Neuronal stem cell (in vitro differentiated cells): ENCODE measurements at regions not wholly inside any gene's neighbourhood (a gene's known extent, or its start where the extent isn't known, plus 50 kb on each side); places are given as distances from the start of the nearest gene placed in this dataset.

Experiments used
- DNase-seq: peaks from one replicate; pipeline ENCODE4 v3.0.0-alpha.2; 2013; ENCODE audit warnings: low spot score
- H2AFZ ChIP-seq: one replicate; pipeline ENCODE4 v1.6.1; 2013; ENCODE audit warnings: mild to moderate bottlenecking, low read length, inconsistent platforms
- H2AK5ac ChIP-seq: 2 replicates; pipeline ENCODE4 v1.6.1; 2013; ENCODE audit warnings: low read depth, mild to moderate bottlenecking, inconsistent platforms, low read length, moderate library complexity, mixed read lengths
- H2BK120ac ChIP-seq: 2 replicates; pipeline ENCODE4 v1.6.1; 2013; ENCODE audit warnings: low read depth, mild to moderate bottlenecking, inconsistent platforms, low read length, moderate library complexity, mixed read lengths
- H2BK12ac ChIP-seq: one replicate; pipeline ENCODE4 v1.6.1; 2013; ENCODE audit warnings: low read length, inconsistent platforms
- H2BK15ac ChIP-seq: 2 replicates; pipeline ENCODE4 v1.6.1; 2013; ENCODE audit warnings: mild to moderate bottlenecking, low read length, inconsistent platforms, mixed read lengths
- H2BK5ac ChIP-seq: one replicate; pipeline ENCODE4 v1.6.1; 2013; ENCODE audit warnings: inconsistent platforms, mild to moderate bottlenecking, low read length, moderate library complexity
- H3K14ac ChIP-seq: one replicate; pipeline ENCODE4 v1.6.1; 2013; ENCODE audit warnings: low read length, inconsistent platforms
- H3K18ac ChIP-seq: 2 replicates; pipeline ENCODE4 v1.6.1; 2013; ENCODE audit warnings: low read length, inconsistent platforms
- H3K23ac ChIP-seq: 2 replicates; pipeline ENCODE4 v1.6.1; 2013; ENCODE audit warnings: low read depth, mild to moderate bottlenecking, mixed read lengths, low read length, inconsistent platforms; ENCODE audit not compliant: poor library complexity
- H3K27ac ChIP-seq: replicated peaks from 3 replicates; pipeline ENCODE4 v1.5.1; 2013; ENCODE audit warnings: low read length, inconsistent platforms
- H3K27me3 ChIP-seq, 3 experiments: 2 replicates each; pipeline ENCODE4 v1.6.1; 2013; ENCODE audit warnings: low read length in 3 of 3, mild to moderate bottlenecking in 2 of 3, inconsistent platforms in 1 of 3, low read depth in 1 of 3, mixed read lengths in 1 of 3, moderate library complexity in 1 of 3; ENCODE audit not compliant: control insufficient read depth in 3 of 3, insufficient read depth in 3 of 3
- H3K36me3 ChIP-seq, 2 donors: replicated peaks in 1 of 2; 2 replicates each; pipeline ENCODE4 v1.6.1; 2013; ENCODE audit warnings: low read length in 2 of 2; ENCODE audit not compliant: control insufficient read depth in 2 of 2, insufficient read depth in 2 of 2
- H3K4ac ChIP-seq: 2 replicates; pipeline ENCODE4 v1.6.1; 2013; ENCODE audit warnings: inconsistent platforms, mild to moderate bottlenecking, low read length, moderate library complexity
- H3K4me1 ChIP-seq, 2 donors: 1 replicate in 1 of 2; 2 replicates in 1 of 2; pipeline ENCODE4 v1.6.1; 2013; ENCODE audit warnings: low read length in 2 of 2, low read depth in 1 of 2; ENCODE audit not compliant: control insufficient read depth in 2 of 2, insufficient read depth in 1 of 2
- H3K4me2 ChIP-seq: one replicate; pipeline ENCODE4 v1.6.1; 2013; ENCODE audit warnings: mild to moderate bottlenecking, low read length, inconsistent platforms; ENCODE audit not compliant: insufficient read depth, poor library complexity, severe bottlenecking
- H3K4me3 ChIP-seq, 2 donors: 2 replicates each; pipeline ENCODE4 v1.5.1; 2013; ENCODE audit warnings: low read length in 2 of 2, mild to moderate bottlenecking in 2 of 2, inconsistent platforms in 1 of 2, moderate library complexity in 1 of 2
- H3K79me1 ChIP-seq: one replicate; pipeline ENCODE4 v1.6.1; 2013; ENCODE audit warnings: low read depth, mild to moderate bottlenecking, inconsistent platforms, low read length, moderate library complexity
- H3K9ac ChIP-seq: one replicate; pipeline ENCODE4 v1.6.1; 2013; ENCODE audit warnings: mild to moderate bottlenecking, low read depth, low read length, inconsistent platforms; ENCODE audit not compliant: poor library complexity
- H3K9me3 ChIP-seq, 2 donors: replicated peaks in 1 of 2; 2 replicates each; pipeline versions ENCODE3 to v1.6.1; 2013; ENCODE audit warnings: low read length in 2 of 2, mild to moderate bottlenecking in 2 of 2, inconsistent platforms in 1 of 2, low read depth in 1 of 2, mixed read lengths in 1 of 2, moderate library complexity in 1 of 2; ENCODE audit not compliant: control insufficient read depth in 2 of 2, insufficient read depth in 1 of 2
- H4K8ac ChIP-seq: one replicate; pipeline ENCODE4 v1.6.1; 2013; ENCODE audit warnings: low read depth, mild to moderate bottlenecking, inconsistent platforms, low read length, moderate library complexity
- H4K91ac ChIP-seq: one replicate; pipeline ENCODE4 v1.6.1; 2013; ENCODE audit warnings: low read length, low read depth, mild to moderate bottlenecking, inconsistent platforms; ENCODE audit not compliant: poor library complexity
- WGBS, 2 donors: extraction: QIAGEN DNeasy Blood & Tissue Kit; methylation state at CpG; one replicate each; pipeline ENCODE4 v1.1.7; 2013; ENCODE audit warnings: missing lambda C conversion rate in 2 of 2, mixed read lengths in 1 of 2; ENCODE audit not compliant: insufficient read length in 2 of 2, insufficient replicate concordance in 1 of 2; ENCODE audit errors: extremely low coverage in 2 of 2; 5-methylcytosine and 5-hydroxymethylcytosine counted together

DNA sequence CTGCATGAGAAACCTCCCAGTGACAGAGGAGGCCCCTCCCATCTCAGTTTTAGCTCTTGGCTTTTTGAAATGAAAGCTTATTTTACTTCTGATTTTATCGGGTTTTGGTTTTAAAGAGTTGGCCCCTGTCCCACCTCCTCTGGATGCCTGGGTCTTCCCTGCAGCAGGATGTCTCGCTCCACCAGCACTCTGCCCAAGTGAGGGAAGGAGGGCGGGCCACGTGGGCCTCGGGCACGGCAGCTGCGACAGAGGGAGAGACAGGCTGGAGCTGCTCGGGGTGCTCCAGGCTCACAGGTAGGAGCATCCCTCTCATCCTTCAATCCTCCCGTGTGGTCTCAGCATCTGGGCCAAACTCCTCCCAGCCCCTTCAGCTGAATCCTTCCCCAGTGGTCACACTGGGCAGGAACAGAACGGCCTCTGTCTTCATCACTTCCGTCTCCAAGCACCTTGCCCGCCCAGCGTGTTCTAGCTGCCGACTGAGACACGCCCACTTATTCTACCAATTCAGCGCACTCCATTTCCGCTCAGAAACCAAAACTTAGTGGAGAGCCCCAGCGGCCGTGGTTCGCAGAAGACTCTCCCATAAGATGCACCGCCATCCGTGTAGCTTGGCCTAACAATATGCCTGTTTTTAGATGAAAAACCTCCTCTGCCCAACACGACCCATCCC is 222.9 kb downstream of the GLRX3 start:
- Histone ChIP-seq H3K36me3 (no peaks in the 10 kb centered on the region), H3K14ac (no peak overlapping the region), H4K91ac (no peak overlapping the region), H2AFZ (no peak overlapping the region), H3K79me1 (no peaks in the 10 kb centered on the region), H3K27me3 (no peaks in the 10 kb centered on the region), H2BK120ac (no peak overlapping the region), H2BK5ac (no peak overlapping the region), H2BK15ac (no peak overlapping the region), H2BK12ac (no peak overlapping the region), H4K8ac (no peak overlapping the region), H3K27ac (no peak overlapping the region), H3K18ac (no peak overlapping the region), H3K4ac (no peak overlapping the region), H3K9ac (no peak overlapping the region), H3K4me1 (peaks cover 0 to 2% of the 10 kb centered on the region in 2 donors), H3K4me2 (no peak overlapping the region), H3K9me3 (no peaks in the 10 kb centered on the region), H2AK5ac (no peak overlapping the region), H3K23ac (no peak overlapping the region), H3K4me3 (no peak overlapping the region)
- DNase-seq = no peak
- WGBS, 2 donors = no CpG with 5 or more reads among the region's 23 CpGs

DNA sequence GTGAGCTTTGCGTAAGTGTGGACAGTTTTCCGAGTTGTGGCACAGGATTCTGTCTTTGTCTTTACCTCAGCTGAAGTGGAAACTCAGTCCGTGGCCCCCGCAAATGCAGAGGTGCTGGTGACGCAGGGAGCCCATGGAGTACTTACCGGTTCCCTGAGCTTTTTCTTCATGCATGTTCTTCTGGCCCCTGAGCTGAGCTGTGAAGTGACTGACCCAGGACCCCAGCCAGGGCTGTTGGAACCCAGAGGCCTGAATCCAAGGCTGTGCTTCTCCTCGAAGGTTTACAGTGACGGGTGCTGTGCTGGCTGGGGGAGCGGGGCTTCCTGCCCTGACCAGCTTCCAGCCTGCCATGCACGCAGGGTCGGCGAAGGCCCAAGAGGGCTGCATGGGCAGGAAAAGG is 223.5 kb downstream of the GLRX3 start:
- H3K4me2 ChIP-seq = no peak overlapping the region
- DNase-seq = no peak
- H2AFZ ChIP-seq = no peak overlapping the region
- peak overlapping the region; percentile 84 for H2BK15ac ChIP-seq
- no CpG with 5 or more reads among the region's 12 CpGs for WGBS, 2 donors
- H3K9ac ChIP-seq = no peak overlapping the region
- H2BK12ac ChIP-seq = no peak overlapping the region
- H2BK5ac ChIP-seq = no peak overlapping the region
- H3K23ac ChIP-seq = no peak overlapping the region
- H3K18ac ChIP-seq = peak overlapping the region; percentile 57
- no peak overlapping the region for H3K14ac ChIP-seq
- no peak overlapping the region for H2AK5ac ChIP-seq
- no peaks in the 10 kb centered on the region for H3K9me3 ChIP-seq
- no peaks in the 10 kb centered on the region for H3K36me3 ChIP-seq
- no peak overlapping the region for H4K8ac ChIP-seq
- no peak overlapping the region for H3K4me3 ChIP-seq
- H3K4me1 ChIP-seq = peaks cover 0 to 2% of the 10 kb centered on the region in 2 donors
- no peak overlapping the region for H4K91ac ChIP-seq
- H3K4ac ChIP-seq = no peak overlapping the region
- no peaks in the 10 kb centered on the region for H3K27me3 ChIP-seq
- no peak overlapping the region for H2BK120ac ChIP-seq
- H3K27ac ChIP-seq = no peak overlapping the region
- H3K79me1 ChIP-seq = no peaks in the 10 kb centered on the region

DNA sequence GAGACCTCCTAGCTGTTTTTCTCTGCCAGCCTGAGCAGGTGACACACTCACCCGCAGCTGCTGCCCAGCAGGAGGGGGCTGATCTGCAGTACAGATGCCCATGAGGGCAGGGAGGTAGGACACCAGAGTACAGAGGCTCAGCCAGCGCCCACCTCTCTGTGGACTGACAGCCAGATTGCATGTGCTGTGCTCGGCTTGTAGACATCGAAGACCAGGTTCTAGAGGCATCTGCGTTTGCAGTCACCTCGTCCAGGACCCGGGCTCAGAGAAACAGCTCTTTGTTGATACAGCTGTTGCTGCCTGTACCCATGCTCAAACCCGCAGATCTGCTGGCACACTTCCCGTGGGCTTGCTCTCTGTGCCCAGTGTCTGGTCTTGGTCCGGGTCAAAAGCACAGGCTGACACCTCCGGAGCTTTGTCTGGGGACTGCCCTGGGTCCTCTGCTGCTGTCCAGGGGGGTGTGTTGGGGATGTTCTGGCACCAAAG is 224.7 kb downstream of the GLRX3 start:
- no CpG with 5 or more reads among the region's 11 CpGs for WGBS, 2 donors
- H3K4me3 ChIP-seq = no peak overlapping the region
- H2BK15ac ChIP-seq = no peak overlapping the region
- H2BK5ac ChIP-seq = no peak overlapping the region
- DNase-seq = no peak
- peaks cover 0 to 2% of the 10 kb centered on the region in 2 donors for H3K4me1 ChIP-seq
- H3K18ac ChIP-seq = peak overlapping the region; percentile 35
- no peak overlapping the region for H3K27ac ChIP-seq
- H3K23ac ChIP-seq = peak overlapping the region; percentile 29
- no peak overlapping the region for H3K4me2 ChIP-seq
- no peak overlapping the region for H4K8ac ChIP-seq
- no peaks in the 10 kb centered on the region for H3K27me3 ChIP-seq
- H2AK5ac ChIP-seq = no peak overlapping the region
- H3K9me3 ChIP-seq = no peaks in the 10 kb centered on the region
- H3K79me1 ChIP-seq = no peaks in the 10 kb centered on the region
- H2AFZ ChIP-seq = no peak overlapping the region
- H2BK12ac ChIP-seq = no peak overlapping the region
- H4K91ac ChIP-seq = no peak overlapping the region
- no peaks in the 10 kb centered on the region for H3K36me3 ChIP-seq
- peak overlapping the region; percentile 90 for H3K14ac ChIP-seq
- no peak overlapping the region for H2BK120ac ChIP-seq
- no peak overlapping the region for H3K9ac ChIP-seq
- no peak overlapping the region for H3K4ac ChIP-seq

DNA sequence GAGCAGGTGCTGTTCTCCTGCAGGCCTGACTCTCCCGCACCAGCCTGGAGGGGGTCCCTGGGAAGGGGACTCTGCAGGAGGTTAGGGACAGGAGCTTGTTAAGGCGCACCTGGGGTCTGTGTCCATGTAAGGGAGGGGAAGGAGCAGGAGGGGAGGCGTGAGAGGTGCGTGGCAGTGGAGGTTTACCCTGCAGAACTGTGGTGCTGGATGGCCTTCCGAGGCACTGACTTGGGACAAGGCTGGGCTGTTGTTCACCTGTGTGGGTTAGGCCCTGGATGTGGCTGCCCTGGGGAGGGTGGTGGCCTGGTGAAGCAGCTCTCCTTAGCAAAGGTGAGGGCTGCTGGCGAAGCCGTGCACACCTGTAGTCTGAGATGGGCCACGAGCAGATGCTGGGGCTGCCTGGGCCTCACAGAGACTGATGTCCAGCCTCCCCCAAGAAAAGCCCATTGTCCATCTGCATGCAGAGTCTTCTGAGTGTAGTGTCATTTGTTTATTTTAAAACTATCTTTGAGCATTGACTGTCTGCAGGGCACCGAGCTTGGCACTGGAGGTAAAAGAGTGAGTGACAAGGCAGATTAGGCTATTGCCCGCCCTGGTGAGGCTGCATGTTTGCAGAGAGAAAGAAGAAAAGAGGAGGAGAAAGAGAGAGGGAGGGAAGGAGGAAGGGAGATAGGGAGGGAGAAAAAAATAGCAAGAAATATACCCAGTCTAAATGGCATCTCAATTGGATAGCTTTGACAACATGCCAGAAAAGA is 225.3 kb downstream of the GLRX3 start:
- no peak overlapping the region for H3K4me2 ChIP-seq
- peak overlapping the region; percentile 70 for H2BK5ac ChIP-seq
- DNase-seq = no peak
- no peaks in the 10 kb centered on the region for H3K79me1 ChIP-seq
- H4K8ac ChIP-seq = peak overlapping the region; percentile 20
- H3K4ac ChIP-seq = no peak overlapping the region
- WGBS, 2 donors = no CpG with 5 or more reads among the region's 10 CpGs
- no peak overlapping the region for H2BK12ac ChIP-seq
- peak overlapping the region; percentile 29 for H3K23ac ChIP-seq
- H3K36me3 ChIP-seq = no peaks in the 10 kb centered on the region
- no peaks in the 10 kb centered on the region for H3K27me3 ChIP-seq
- no peaks in the 10 kb centered on the region for H3K9me3 ChIP-seq
- H2AK5ac ChIP-seq = no peak overlapping the region
- peak overlapping the region; percentile 35 for H3K18ac ChIP-seq
- H2BK120ac ChIP-seq = no peak overlapping the region
- peak overlapping the region; percentile 90 for H3K14ac ChIP-seq
- H3K27ac ChIP-seq = no peak overlapping the region
- no peak overlapping the region for H2BK15ac ChIP-seq
- H3K4me3 ChIP-seq = no peak overlapping the region
- no peak overlapping the region for H2AFZ ChIP-seq
- H3K9ac ChIP-seq = peak overlapping the region; percentile 70
- no peak overlapping the region for H4K91ac ChIP-seq
- peaks cover 0 to 2% of the 10 kb centered on the region in 2 donors for H3K4me1 ChIP-seq
